ENCODE measurements at regions not wholly inside any gene's neighbourhood (a gene's known extent, or its start where the extent isn't known, plus 50 kb on each side); places are given as distances from the start of the nearest gene placed in this dataset.

DNA sequence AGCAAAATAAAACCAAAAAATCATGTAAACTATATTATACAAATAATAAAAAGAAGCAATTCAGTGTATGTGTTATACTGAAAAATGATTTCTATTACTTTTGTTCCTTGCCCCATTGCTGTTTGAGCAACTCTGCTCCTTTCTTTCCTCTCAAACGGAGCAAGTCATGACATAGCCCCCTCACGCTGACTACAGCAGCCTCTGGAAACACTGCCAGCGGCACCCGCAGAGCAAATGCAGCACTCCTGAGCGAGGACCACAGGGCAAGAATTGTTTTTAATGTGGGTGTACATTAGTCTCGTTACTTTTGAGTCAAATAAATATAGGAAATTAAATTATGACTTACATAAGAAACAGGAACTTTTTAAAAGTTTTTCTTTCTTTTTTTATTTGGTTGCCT is 350.1 kb upstream of the HSF2 start:
- no peaks in the 10 kb centered on the region for H3K9me3 ChIP-seq
- intact Hi-C loops (cut with DNase I; ENCODE audit: low total_unique reads) = no loop called here
- ATAC-seq = no peak
- peak overlapping the region in 1 of 4 donors; percentile 19 for H3K4me3 ChIP-seq
- DNase-seq = no peak
- no peaks in the 10 kb centered on the region for H3K27me3 ChIP-seq
- H3K27ac ChIP-seq = no peak overlapping the region
- in situ Hi-C loops (cut with MboI; ENCODE audit: low sequenced_read_pairs in 4 of 4) = loop anchor here in 1 of 4 donors (25.0 kb wide), 1 partner anchor 987 kb away; no protein-coding TSS in a partner anchor
- H3K4me1 ChIP-seq = peaks cover 0 to 3% of the 10 kb centered on the region in 2 donors
- no peak for TF ChIP-seq POLR2A (IDR thresholded peaks at IDR 0.05)
- TF ChIP-seq, protein P1, sequence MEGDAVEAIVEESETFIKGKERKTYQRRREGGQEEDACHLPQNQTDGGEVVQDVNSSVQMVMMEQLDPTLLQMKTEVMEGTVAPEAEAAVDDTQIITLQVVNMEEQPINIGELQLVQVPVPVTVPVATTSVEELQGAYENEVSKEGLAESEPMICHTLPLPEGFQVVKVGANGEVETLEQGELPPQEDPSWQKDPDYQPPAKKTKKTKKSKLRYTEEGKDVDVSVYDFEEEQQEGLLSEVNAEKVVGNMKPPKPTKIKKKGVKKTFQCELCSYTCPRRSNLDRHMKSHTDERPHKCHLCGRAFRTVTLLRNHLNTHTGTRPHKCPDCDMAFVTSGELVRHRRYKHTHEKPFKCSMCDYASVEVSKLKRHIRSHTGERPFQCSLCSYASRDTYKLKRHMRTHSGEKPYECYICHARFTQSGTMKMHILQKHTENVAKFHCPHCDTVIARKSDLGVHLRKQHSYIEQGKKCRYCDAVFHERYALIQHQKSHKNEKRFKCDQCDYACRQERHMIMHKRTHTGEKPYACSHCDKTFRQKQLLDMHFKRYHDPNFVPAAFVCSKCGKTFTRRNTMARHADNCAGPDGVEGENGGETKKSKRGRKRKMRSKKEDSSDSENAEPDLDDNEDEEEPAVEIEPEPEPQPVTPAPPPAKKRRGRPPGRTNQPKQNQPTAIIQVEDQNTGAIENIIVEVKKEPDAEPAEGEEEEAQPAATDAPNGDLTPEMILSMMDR (IDR thresholded peaks at IDR 0.05 in 4 of 5, conservative IDR thresholded peaks at IDR 0.05 in 1 of 5) = no peak
- H3K36me3 ChIP-seq = no peaks in the 10 kb centered on the region

DNA sequence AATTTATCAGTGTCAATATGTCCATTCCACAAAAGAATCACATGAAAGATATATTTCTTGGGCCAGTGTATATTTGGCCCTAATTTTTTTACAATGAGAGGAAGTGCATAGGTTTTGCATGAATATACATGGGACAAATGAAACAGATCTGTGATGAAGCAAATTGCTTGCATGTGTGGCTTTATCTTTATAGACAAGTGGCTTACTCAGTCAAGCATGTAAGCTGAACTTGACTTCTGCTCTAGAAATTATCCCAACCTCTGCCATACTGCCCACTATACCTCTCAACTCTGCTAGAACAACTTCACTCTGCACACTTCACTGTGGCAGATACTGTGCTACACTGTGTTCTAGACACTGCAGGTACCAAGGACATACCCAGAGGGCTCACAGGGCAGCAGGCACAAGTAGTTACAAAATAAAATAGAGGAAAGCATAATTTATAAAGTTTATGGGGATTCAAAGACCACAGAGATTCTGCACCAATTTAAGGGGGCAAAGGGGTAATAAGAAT is 349.2 kb upstream of the HSF2 start:
- ATAC-seq = no peak
- in situ Hi-C loops (cut with MboI; ENCODE audit: low sequenced_read_pairs in 4 of 4) (no loop called here), intact Hi-C loops (cut with DNase I; ENCODE audit: low total_unique reads) (loop anchor here (5.0 kb wide), 1 partner anchor 72 kb away; no protein-coding TSS in a partner anchor)
- Histone ChIP-seq H3K4me1 (peaks cover 0 to 3% of the 10 kb centered on the region in 2 donors), H3K4me3 (no peak overlapping the region), H3K36me3 (no peaks in the 10 kb centered on the region), H3K9me3 (no peaks in the 10 kb centered on the region), H3K27ac (no peak overlapping the region), H3K27me3 (no peaks in the 10 kb centered on the region)
- no peak for TF ChIP-seq POLR2A (IDR thresholded peaks at IDR 0.05)
- TF ChIP-seq, protein P1 (IDR thresholded peaks at IDR 0.05 in 4 of 5, conservative IDR thresholded peaks at IDR 0.05 in 1 of 5) = no peak
- DNase-seq = no peak

DNA sequence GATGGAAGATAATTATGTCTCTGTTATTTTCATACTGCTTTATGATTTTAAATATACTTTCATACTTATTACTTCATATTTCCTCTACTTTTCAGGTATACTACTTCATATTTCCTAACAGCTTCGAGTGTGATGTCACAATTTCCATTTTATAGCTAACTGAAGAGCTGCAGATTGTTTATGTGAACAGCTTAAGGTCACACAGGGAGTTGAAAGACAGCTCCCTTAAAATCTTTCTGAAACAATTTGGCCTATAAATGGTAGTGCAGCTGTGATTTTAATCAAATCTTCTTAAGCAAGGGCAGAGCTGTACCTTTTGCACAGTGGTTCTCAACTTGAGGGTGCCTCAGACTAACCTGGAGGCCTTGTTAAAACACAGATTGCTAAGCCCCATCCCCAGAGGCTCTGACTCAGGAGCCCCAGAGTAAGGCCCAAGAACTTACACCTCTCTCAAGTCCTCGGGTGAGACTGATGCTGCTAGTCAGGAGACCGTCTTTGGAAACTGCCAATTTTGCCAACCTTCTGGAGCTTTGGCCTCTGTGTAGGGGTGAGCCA is 347.0 kb upstream of the HSF2 start:
- no peaks in the 10 kb centered on the region for H3K36me3 ChIP-seq
- no peaks in the 10 kb centered on the region for H3K27me3 ChIP-seq
- no peak overlapping the region for H3K4me3 ChIP-seq
- H3K9me3 ChIP-seq = no peaks in the 10 kb centered on the region
- in situ Hi-C loops (cut with MboI; ENCODE audit: low sequenced_read_pairs in 4 of 4) (no loop called here), intact Hi-C loops (cut with DNase I; ENCODE audit: low total_unique reads) (loop anchor here (5.0 kb wide), 1 partner anchor 70 kb away; no protein-coding TSS in a partner anchor)
- no peak for TF ChIP-seq POLR2A (IDR thresholded peaks at IDR 0.05)
- TF ChIP-seq, protein P1 (IDR thresholded peaks at IDR 0.05 in 4 of 5, conservative IDR thresholded peaks at IDR 0.05 in 1 of 5) = no peak
- DNase-seq (no peak), ATAC-seq (no peak)
- H3K27ac ChIP-seq = no peak overlapping the region
- H3K4me1 ChIP-seq = peaks cover 0 to 3% of the 10 kb centered on the region in 2 donors

DNA sequence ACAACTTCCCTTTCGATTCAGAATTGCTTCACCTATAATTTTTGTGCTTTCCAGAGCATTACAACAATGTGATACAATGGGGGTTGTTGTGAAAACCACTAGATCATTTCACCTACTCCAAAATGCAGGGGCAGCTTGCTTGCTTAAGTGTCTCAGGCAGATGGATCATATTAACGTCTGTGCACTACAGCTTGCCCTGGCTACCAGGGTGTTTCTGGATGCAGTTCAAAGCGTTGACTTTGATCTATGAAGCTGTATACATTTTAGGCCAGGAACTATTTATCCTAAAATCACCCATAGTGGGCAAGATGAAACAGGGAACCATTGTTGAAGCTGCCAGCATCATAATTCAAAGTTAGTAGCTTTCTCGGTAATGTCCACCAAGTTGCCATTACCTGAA is 339.5 kb upstream of the HSF2 start:
- intact Hi-C loops (cut with DNase I; ENCODE audit: low total_unique reads) = no loop called here

More for the DNA sequence above, 339.5 kb upstream of the HSF2 start:
- no peak overlapping the region for H3K4me3 ChIP-seq
- in situ Hi-C loops (cut with MboI; ENCODE audit: low sequenced_read_pairs in 4 of 4) = no loop called here
- H3K36me3 ChIP-seq = no peaks in the 10 kb centered on the region
- no peak for DNase-seq
- no peaks in the 10 kb centered on the region for H3K4me1 ChIP-seq
- H3K27ac ChIP-seq = no peak overlapping the region
- no peaks in the 10 kb centered on the region for H3K9me3 ChIP-seq
- TF ChIP-seq, protein P1 (IDR thresholded peaks at IDR 0.05 in 4 of 5, conservative IDR thresholded peaks at IDR 0.05 in 1 of 5) = no peak
- no peak for TF ChIP-seq POLR2A (IDR thresholded peaks at IDR 0.05)
- ATAC-seq = no peak
- H3K27me3 ChIP-seq = no peaks in the 10 kb centered on the region
